SJCRH30 (cell line): ENCODE measurements at regions not wholly inside any gene's neighbourhood (a gene's known extent, or its start where the extent isn't known, plus 50 kb on each side); places are given as distances from the start of the nearest gene placed in this dataset.

ENCODE experiments used
- DNase-seq, 2 experiments: peaks; one replicate each; pipeline ENCODE4 v3.0.0-alpha.2; 2015 to 2020
- H3K27ac ChIP-seq: fragments of 250-450 bp; sonication (Bioruptor Pico); 2 replicates; pipeline ENCODE4 v1.5.1; 2020; ENCODE audit warnings: mild to moderate bottlenecking, moderate library complexity
- H3K27me3 ChIP-seq: fragments of 250-450 bp; sonication (Bioruptor Pico); 2 replicates; pipeline ENCODE4 v1.5.1; 2020; ENCODE audit warnings: mild to moderate bottlenecking, moderate library complexity
- H3K36me3 ChIP-seq: fragments of 250-450 bp; sonication (Bioruptor Pico); 2 replicates; pipeline ENCODE4 v1.5.1; 2020; ENCODE audit warnings: mild to moderate bottlenecking, moderate library complexity
- H3K4me1 ChIP-seq: fragments of 250-450 bp; sonication (Bioruptor Pico); 2 replicates; pipeline ENCODE4 v1.5.1; 2020; ENCODE audit warnings: mild to moderate bottlenecking, moderate library complexity
- H3K4me3 ChIP-seq: fragments of 250-450 bp; sonication (Bioruptor Pico); 2 replicates; pipeline ENCODE4 v1.5.1; 2020; ENCODE audit warnings: mild to moderate bottlenecking, moderate library complexity
- H3K9me3 ChIP-seq: fragments of 250-450 bp; sonication (Bioruptor Pico); replicated peaks from 2 replicates; pipeline ENCODE4 v1.5.1; 2020; ENCODE audit warnings: mild to moderate bottlenecking, moderate library complexity

DNA sequence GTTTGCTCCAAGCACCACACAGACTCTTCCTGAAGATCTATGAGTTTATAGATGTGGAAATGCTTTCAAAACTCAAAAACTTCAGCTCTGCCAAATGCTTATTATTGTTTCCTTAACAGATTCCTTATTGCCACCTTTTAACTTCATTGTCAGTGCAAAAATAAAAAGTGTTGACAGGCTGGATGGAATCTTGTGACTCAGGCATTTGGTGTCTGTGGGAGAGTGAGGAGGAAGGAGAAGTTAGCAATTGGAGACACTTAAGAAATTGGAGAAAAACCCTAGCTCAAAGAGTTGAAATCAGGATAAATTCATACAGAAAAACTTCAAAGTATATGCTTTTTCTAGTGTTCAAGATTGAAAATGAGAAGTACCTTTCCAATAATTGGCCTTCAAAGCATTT, 140.6 kb upstream of the PUM3 start:
- Histone ChIP-seq H3K4me3 (no peak overlapping the region), H3K27me3 (no peaks in the 10 kb centered on the region), H3K27ac (no peak overlapping the region), H3K36me3 (no peaks in the 10 kb centered on the region), H3K4me1 (no peaks in the 10 kb centered on the region), H3K9me3 (no peaks in the 10 kb centered on the region)
- DNase-seq: no peak

DNA sequence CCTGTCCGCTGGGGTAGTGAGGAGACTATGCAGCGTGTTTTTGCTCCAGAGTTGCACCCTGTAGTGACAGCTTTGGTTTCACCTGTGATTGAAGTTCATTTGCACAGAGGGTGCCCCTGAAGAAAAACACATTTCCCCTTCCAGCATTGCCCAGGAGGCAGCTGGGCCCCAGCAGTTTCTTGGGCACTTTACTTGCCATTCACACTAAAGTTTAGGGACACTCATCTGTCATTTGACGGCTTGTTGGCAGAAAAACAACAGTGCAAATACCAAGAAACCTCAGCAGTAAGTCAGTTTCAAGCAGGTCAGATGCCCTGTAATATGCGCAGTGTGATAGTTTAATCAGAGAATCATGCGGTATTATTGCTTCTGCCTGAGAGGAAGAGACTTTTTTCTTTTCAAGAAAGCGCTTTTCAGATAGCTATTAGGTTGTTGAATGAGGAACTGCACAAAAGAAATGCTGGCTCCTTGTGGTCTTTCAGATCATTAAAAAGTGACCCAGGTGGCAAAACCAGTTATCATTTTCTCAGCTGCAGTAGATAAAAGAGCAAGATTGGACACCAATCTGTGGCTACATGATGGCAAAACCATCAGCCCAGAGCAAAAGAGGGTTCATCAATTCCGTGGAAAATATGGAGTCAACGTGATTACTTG, 136.2 kb upstream of the PUM3 start:
- DNase-seq: no peak
- Histone ChIP-seq H3K9me3 (no peaks in the 10 kb centered on the region), H3K4me3 (no peak overlapping the region), H3K4me1 (no peaks in the 10 kb centered on the region), H3K36me3 (no peaks in the 10 kb centered on the region), H3K27me3 (no peaks in the 10 kb centered on the region; the same call in 1 of the 2 replicates), H3K27ac (no peak overlapping the region)

DNA sequence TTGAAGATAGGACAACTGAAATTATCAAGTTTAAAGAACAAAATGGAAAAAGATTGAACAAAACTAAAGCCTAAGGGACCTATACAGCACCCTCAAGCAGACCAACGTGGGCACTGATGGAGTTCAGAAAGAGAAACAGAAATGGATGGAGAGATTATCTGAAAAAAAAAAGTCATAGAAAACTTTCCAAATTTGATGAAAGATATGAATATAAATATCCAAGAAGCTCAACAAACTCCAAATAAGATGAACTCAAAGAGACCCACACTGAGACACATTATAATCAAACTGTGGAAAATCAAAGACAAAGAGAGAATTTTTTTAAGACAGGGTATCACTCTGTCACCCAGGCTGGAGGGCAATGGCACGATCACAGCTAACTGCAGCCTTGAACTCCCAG, 128.6 kb upstream of the PUM3 start:
- H3K27ac ChIP-seq: no peak overlapping the region
- H3K4me1 ChIP-seq: no peaks in the 10 kb centered on the region
- no peak overlapping the region for H3K4me3 ChIP-seq
- H3K27me3 ChIP-seq: no peaks in the 10 kb centered on the region
- no peaks in the 10 kb centered on the region for H3K9me3 ChIP-seq
- H3K36me3 ChIP-seq: no peaks in the 10 kb centered on the region
- DNase-seq: no peak

DNA sequence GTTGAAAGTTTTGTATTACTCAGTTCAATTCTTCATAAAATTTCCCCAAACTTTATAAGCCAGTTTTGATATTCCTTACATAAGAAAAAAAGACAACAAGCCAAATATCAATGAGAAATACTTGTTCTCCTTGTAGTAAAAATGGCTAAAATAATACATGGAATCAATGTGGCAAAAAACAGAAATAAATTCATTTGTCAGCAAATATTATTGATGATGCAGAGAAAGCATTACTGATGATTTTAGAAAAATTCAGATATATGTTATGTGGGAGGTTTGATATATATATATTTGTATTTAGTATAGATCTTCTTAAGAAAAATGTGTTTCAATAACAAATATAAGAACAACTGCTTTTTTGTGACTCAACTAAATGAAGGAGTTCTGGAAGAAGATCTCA, 127.0 kb upstream of the PUM3 start:
- no peaks in the 10 kb centered on the region for H3K9me3 ChIP-seq
- H3K27ac ChIP-seq: no peak overlapping the region
- no peak overlapping the region for H3K4me3 ChIP-seq
- no peaks in the 10 kb centered on the region for H3K4me1 ChIP-seq
- no peak for DNase-seq
- no peaks in the 10 kb centered on the region for H3K27me3 ChIP-seq
- no peaks in the 10 kb centered on the region for H3K36me3 ChIP-seq

DNA sequence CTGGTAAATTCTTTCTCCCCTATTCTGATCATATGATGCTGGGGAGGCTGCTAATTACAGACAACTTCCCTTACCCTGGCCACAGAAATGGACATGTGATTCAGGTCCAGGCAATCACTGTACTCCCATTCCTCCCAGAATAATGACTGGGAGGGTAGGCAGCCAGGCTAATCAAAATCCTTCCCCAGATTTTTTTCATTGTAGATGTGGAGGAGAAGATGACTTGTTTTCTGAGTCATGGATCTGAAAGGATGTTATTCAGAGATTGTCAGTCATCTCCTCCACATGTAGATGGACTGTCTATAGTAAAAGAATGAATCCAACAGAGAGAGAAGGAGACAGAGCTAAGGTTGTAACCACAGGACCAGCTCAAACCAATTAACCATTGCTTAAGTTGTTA, 123.9 kb upstream of the PUM3 start:
- Histone ChIP-seq H3K4me3 (no peak overlapping the region), H3K27me3 (no peaks in the 10 kb centered on the region), H3K4me1 (no peaks in the 10 kb centered on the region), H3K36me3 (no peaks in the 10 kb centered on the region), H3K27ac (no peak overlapping the region), H3K9me3 (no peaks in the 10 kb centered on the region)
- DNase-seq: no peak

DNA sequence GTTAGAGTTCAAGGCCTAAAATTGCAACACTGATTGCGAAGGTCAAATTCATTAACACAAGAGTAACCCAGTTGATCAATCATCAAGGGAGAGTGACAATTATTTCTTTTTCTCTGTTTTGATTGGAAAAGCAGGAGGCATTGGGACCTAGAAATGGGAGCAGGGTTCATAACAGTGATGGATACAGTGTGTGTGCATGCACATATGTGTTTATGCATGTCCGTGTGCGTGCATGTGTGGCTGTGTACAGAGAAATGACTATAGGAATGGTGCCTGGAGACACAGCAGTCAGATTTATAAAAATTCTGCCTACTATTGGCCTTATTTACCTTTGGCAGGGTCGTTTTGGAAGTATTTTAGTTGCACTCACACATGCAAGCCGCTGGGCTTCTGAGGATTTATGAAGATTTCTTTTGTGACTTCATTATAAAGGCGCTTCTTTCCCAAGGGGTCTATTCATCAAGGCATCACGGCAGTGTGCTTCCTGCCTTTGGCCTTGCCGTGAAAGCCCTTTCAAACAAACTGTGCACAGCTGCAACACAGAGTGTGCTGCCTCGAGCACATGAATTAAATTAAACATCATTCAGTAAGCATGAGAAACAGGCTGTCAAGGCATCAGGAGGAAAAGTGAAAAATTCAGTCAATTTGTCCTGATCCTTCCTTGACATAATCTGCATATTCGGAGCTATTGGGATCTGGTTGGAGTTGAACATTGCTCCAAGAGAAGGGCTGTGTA, 122.8 kb upstream of the PUM3 start:
- H3K27me3 ChIP-seq: no peaks in the 10 kb centered on the region
- H3K36me3 ChIP-seq: no peaks in the 10 kb centered on the region
- H3K27ac ChIP-seq: no peak overlapping the region
- no peaks in the 10 kb centered on the region for H3K9me3 ChIP-seq
- no peaks in the 10 kb centered on the region for H3K4me1 ChIP-seq
- H3K4me3 ChIP-seq: no peak overlapping the region
- peak in 1 of 2 experiments; percentile 2 for DNase-seq

DNA sequence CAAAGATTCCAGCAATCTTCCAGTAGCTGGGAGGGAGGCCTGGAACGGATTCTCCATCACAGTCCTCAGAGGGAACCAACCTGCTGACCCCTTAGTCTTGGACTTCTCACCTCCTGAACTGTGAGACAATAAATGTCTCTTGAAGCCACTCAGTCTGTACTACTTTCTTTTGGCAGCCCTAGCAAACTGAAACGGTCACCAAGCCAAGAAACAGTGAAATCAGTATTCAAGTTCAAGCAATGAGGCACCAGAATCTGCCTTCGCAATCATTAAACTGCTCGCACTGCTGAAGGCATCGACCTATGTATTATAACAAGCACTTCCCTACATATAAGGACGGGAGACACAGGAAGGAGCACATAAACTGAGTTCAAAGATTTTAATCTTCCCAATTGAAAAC, 120.6 kb upstream of the PUM3 start:
- no peak overlapping the region for H3K27ac ChIP-seq
- H3K4me3 ChIP-seq: no peak overlapping the region
- no peaks in the 10 kb centered on the region for H3K9me3 ChIP-seq
- no peaks in the 10 kb centered on the region for H3K4me1 ChIP-seq
- no peaks in the 10 kb centered on the region for H3K36me3 ChIP-seq
- DNase-seq: no peak
- no peaks in the 10 kb centered on the region for H3K27me3 ChIP-seq

DNA sequence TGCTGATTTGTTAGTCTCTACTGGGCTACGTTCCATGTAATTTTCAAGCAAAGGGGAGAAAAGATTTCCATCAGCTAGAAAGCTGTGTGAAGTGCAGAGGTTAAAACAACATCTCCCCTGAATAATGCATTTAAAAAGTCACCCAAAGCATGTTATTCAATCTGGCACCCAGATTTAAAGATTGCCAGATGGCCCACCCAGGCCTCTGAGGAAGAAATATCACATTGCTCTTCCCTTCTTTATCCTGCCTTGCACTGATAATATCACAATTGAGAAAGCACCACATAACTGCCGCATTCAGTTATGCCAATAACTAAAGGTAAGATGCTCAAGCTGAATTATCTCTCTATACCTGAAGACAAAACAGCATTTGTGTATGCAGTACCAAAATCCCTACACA, 119.4 kb upstream of the PUM3 start:
- DNase-seq: no peak
- H3K4me1 ChIP-seq: no peaks in the 10 kb centered on the region
- no peaks in the 10 kb centered on the region for H3K27me3 ChIP-seq
- no peaks in the 10 kb centered on the region for H3K36me3 ChIP-seq
- no peaks in the 10 kb centered on the region for H3K9me3 ChIP-seq
- H3K27ac ChIP-seq: no peak overlapping the region
- H3K4me3 ChIP-seq: no peak overlapping the region

DNA sequence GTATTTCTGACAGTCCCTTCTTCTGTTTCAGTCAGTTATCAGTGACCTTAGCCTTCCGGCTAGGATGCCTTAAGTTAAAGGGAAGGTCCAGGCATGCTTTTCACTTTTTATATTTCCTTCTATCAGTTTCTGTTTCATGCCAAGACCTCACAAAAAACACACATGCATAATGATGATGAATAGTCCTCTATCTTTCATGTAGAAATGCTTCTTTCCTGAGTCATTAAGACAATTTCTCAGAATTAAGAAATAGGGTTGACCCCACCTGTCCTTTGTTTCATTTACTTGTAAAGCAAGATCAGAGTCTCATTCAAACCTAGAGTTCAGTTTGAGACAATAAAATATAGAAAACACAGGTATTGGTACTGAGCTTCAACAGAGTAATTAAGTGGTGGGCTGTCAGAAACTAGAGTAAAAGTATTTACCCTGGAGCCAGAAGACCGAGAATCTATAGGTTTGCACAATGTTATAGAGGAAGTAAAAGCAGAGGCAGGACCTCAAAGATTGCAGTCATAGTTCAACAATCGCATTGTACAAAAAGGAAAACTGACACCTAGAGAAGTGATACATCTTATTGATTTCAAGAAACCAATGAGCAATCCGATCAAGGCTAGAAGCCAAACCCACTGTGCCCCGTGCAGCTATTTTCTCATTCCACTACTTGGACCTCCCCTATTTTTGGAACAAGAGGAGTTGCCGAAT, 118.7 kb upstream of the PUM3 start:
- no peaks in the 10 kb centered on the region for H3K27me3 ChIP-seq
- H3K9me3 ChIP-seq: no peaks in the 10 kb centered on the region
- no peak overlapping the region for H3K27ac ChIP-seq
- H3K4me1 ChIP-seq: no peaks in the 10 kb centered on the region
- H3K36me3 ChIP-seq: no peaks in the 10 kb centered on the region
- no peak for DNase-seq
- H3K4me3 ChIP-seq: no peak overlapping the region

DNA sequence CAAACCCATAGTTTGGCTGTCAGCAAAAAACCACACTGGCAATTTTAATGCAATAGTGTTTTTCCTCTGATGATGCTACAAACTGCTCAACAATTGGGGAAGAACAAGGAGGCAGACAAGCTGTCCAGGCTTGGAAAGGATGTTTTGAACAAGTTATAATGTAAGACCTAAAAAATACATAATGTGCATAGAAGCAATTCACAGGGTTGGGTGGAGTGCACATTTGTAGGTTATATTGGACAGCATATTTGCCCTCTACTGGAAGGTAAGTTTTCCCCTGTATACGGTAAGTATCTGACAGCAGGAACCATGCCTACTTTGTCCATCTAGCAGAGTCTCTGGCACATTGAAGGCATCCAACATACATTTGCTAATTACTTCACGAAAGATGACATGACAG, 114.3 kb upstream of the PUM3 start:
- Histone ChIP-seq H3K4me3 (no peak overlapping the region), H3K36me3 (no peaks in the 10 kb centered on the region), H3K4me1 (no peaks in the 10 kb centered on the region), H3K27me3 (0 out of 2 replicates have a peak, but pooled peaks cover 4% of the 10 kb centered on the region), H3K27ac (no peak overlapping the region), H3K9me3 (no peaks in the 10 kb centered on the region)
- DNase-seq: no peak

DNA sequence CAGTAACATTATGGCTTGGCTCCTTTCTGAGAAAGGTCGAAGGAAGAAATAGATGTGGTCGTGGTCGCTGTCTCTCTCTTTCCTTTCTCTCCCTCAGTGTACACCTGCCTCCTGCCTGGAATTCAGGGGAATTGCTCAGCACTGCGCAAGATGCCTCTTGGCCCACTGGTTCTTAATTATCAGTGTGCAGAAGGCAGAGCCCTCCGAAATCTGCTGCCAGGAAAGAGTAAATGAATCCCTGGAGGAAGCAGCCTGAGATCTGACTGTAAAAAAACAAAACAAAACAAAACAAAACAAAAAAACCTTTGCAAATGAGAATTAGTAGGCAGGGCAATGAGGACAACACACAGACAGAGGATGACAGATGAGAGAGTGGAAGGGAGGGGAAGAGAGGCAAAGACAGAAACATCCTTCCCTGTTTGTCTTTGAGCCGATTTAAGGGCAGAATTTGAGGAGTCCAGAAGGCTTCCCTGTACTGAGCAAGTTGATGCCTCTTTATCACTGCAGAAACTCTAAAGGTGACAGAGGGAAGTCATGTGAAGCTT, 113.8 kb upstream of the PUM3 start:
- no peaks in the 10 kb centered on the region for H3K4me1 ChIP-seq
- 0 out of 2 replicates have a peak, but pooled peaks cover 4% of the 10 kb centered on the region for H3K27me3 ChIP-seq
- H3K4me3 ChIP-seq: no peak overlapping the region
- H3K9me3 ChIP-seq: no peaks in the 10 kb centered on the region
- H3K36me3 ChIP-seq: no peaks in the 10 kb centered on the region
- H3K27ac ChIP-seq: no peak overlapping the region
- DNase-seq: no peak

DNA sequence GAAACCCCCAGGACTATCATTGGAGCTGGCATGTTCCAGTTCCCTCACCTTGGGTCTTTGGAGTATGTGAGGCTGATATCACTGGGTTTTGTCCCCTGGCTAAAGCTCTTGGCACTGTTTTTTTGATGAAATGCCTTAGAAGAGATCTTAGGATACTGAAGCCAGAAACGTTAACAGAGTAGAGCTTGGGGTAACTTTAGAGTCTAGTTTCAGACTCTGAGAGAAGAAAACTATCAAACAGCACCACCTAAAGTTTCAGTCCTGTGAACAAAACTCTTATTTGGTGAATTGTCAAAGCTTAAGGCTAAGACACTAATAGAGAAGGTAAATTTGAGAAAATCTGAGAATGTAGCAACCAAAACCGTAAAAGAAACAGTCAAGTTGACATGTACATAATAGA, 111.7 kb upstream of the PUM3 start:
- Histone ChIP-seq H3K4me1 (no peaks in the 10 kb centered on the region), H3K36me3 (no peaks in the 10 kb centered on the region), H3K27me3 (0 out of 2 replicates have a peak, but pooled peaks cover 4% of the 10 kb centered on the region), H3K9me3 (no peaks in the 10 kb centered on the region), H3K4me3 (no peak overlapping the region), H3K27ac (no peak overlapping the region)
- no peak for DNase-seq

DNA sequence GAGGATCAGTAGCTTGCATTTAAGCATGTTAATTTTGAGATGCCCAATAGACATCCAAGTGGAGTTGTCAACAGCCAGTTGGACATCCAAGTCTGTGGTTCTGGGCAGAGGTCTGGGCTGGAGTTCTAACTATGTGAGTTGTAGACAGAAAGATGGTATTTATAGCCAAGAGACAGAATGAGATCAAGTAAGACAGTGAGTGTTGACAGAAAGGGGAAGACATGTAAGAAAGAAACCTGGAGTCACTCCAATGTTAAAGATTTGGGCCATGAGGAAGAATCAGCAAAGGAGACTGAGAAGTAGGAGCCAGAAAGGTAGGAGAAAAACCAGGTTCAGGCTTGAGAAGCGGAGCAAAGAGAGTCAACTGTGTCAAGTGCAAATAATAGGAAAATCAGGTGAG, 95.5 kb upstream of the PUM3 start:
- Histone ChIP-seq H3K4me1 (no peaks in the 10 kb centered on the region), H3K4me3 (no peak overlapping the region), H3K27me3 (no peaks in the 10 kb centered on the region), H3K27ac (no peak overlapping the region), H3K9me3 (no peaks in the 10 kb centered on the region), H3K36me3 (no peaks in the 10 kb centered on the region)
- no peak for DNase-seq

DNA sequence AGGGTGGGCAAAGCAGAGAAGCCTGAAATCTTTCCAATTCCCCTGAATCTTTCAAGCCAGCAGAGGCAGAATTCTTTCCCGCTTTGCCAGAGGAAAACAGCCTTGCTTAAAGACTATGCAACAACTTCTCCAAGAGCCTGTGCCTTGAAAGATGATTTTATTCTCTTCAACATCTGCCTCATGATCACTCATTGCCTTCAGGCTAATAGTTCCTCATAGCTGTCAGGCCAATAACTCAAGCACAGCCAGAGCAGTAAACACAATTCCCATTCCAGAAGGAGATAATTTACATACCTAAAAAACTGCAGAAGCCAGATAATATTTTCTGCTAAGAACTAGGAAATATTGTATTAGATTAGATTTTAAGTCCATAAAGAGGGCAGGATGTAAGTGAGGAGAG, 92.3 kb upstream of the PUM3 start:
- H3K4me3 ChIP-seq: no peak overlapping the region
- H3K4me1 ChIP-seq: no peaks in the 10 kb centered on the region
- H3K27ac ChIP-seq: no peak overlapping the region
- H3K27me3 ChIP-seq: no peaks in the 10 kb centered on the region
- H3K9me3 ChIP-seq: no peaks in the 10 kb centered on the region
- DNase-seq: no peak
- H3K36me3 ChIP-seq: no peaks in the 10 kb centered on the region

DNA sequence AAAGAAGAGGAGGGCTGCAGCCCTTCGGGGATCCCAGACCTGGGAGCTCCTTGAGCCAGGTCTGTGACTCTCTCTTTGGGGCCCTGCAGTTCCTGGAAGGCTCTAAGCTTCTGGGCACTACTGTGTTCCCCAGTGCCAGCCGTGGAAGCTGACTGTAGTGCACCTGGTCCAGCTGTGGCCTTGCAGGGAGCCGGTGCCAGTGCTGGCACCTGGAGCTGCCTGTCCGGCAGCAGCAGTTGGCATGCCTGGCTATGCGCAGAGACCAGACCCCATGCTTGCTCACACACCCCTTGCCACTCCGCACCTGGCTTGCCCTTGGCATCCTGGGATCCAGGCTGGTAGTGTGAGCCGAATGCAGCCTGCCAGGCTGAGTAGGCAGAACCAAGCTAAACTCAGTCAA, 91.0 kb upstream of the PUM3 start:
- Histone ChIP-seq H3K4me1 (no peaks in the 10 kb centered on the region), H3K9me3 (no peaks in the 10 kb centered on the region), H3K4me3 (no peak overlapping the region), H3K27me3 (no peaks in the 10 kb centered on the region), H3K36me3 (no peaks in the 10 kb centered on the region), H3K27ac (no peak overlapping the region)
- no peak for DNase-seq
